GM21529 (cell line): ENCODE measurements at regions not wholly inside any gene's neighbourhood (a gene's known extent, or its start where the extent isn't known, plus 50 kb on each side); places are given as distances from the start of the nearest gene placed in this dataset.

Experiments used
- ATAC-seq: cut with Tn5 transposase; IDR thresholded peaks from one replicate; pipeline ENCODE4 v1.9.1; 2021; ENCODE audit not compliant: unreplicated experiment

GRCh38 chr19:27780367-27781075 is 1432.4 kb downstream of the UQCRFS1 start:
- ATAC-seq = no peak

DNA sequence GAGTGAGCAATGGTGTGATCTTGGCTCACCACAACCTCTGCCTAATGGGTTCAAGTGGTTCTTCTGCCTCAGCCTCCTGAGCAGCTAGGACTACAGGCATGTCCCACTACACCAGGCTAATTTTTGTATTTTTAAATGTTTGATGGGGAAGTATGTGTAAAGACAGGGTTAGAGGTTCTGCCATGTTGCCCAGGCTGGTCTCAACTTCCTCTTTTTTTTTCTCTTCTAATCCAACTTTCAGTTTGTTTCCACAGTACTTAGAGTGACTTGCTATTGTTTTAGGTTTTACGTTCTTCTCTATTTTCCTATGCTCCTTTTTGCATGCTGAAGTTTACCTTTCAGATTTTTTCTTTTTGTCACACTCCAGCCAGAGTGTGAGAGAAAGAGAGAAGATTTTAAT is 1433.0 kb downstream of the UQCRFS1 start:
- no peak for ATAC-seq

GRCh38 chr19:27777726-27778125 is 1435.2 kb downstream of the UQCRFS1 start:
- ATAC-seq = no peak

DNA sequence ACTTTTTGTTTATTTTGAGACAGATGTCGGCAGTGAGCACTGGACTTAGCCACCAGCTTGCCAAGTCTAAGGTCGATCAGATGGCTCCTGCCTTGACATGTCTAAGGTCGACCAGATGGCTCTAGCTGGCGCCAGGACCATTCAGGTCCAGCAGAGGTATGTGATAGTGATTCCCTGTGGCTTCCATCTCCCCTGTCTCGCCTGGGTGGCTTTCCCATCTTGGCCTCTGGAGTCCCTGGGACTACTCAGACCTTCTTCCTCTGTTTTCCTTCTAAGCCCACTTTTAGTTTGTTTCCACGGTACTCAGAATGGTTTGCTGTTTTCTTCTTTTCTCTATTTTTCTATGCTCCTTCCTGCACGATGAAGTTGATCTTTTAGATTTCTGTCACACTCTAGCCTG is 1435.7 kb downstream of the UQCRFS1 start:
- no peak for ATAC-seq

DNA sequence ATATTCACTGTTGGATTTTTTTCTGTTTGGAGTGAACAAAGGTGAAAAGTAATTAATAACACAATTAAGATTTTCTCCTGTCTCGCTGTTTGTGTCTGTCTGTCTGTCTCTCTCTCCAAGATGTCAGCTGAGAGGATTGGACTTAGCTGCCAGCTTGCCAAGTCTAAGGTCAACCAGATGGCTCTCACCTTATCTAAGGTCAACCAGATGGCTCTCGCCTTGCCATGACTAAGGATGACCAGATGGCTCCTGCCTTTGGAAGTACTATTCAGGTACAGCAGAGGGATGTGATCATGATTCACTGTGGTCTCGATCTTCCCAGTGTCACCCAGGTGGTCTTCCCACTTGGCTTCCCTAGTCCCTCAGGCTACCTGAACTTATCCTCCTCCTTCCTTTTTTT is 1436.4 kb downstream of the UQCRFS1 start:
- no peak for ATAC-seq

DNA sequence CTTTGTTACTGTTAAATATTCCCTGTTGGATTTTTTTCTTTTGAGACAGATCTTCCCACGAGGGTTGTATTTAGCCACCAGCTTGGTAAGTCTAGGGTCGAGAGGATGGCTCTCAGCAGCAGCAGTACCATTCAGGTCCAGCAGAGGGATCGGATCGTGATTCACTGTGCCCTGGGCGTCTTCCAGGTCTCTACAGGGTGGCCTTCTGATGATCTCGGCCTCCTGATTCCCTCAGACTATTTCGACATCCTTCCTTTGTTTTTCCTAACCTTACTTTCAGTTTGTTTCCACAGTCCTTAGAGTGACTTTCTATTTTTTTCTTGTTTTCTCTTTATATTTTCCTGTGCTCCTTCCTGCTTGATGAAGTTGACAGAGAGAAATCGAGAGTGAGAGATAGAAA is 1436.9 kb downstream of the UQCRFS1 start:
- no peak for ATAC-seq

DNA sequence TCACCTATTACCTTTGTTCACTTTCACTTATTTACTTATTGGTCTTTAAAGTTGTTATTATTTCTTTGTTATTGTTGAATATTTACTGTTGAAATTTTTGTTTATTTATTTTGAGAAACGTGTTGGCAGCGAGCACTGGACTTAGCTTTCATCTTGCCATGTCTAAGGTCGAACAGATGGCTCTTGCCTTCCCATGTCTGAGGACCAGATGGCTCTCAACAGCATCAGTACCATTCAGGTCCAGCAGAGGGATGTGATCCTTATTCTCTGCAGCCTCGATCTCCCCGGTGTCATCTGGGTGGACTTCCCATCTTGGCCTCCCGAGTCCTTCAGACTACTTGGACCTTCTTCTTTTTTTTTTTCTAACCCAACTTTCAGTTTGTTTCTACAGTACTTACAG is 1437.6 kb downstream of the UQCRFS1 start:
- no peak for ATAC-seq

DNA sequence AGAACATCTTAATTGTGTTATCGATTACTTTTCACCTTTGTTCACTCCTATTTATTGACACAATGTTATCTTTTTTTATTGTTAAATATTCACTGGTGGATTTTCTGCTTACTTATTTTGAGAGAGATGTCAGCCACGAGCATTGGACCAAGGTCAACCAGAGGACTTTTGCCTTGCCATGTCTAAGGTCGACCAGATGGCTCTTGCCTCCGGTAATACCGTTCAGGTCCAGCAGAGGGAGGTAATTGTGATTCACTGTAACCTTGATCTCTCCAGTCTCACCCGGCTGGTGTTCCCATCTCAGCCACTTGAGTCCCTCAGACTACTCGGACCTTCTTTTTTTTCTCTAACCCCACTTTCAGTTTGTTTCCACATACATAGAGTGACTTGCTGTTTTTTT is 1438.1 kb downstream of the UQCRFS1 start:
- no peak for ATAC-seq

DNA sequence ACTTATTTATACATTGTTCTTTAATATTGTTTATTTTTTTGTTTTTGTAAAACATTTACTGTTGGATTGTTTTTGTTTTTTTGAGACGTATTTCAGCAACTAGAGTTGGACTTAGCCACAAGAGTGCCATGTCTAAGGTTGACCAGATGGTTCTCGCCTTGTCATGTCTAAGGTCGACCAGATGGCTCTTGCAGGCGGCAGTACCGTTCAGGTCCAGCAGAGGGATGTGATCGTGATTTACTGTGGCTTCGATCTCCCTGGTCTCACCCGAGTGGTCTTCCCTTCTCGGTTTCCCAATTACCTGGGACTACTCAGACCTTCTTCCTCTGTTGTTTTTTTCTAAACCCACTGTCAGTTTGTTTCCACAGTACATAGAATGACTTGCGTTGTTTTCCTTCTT is 1438.6 kb downstream of the UQCRFS1 start:
- no peak for ATAC-seq

DNA sequence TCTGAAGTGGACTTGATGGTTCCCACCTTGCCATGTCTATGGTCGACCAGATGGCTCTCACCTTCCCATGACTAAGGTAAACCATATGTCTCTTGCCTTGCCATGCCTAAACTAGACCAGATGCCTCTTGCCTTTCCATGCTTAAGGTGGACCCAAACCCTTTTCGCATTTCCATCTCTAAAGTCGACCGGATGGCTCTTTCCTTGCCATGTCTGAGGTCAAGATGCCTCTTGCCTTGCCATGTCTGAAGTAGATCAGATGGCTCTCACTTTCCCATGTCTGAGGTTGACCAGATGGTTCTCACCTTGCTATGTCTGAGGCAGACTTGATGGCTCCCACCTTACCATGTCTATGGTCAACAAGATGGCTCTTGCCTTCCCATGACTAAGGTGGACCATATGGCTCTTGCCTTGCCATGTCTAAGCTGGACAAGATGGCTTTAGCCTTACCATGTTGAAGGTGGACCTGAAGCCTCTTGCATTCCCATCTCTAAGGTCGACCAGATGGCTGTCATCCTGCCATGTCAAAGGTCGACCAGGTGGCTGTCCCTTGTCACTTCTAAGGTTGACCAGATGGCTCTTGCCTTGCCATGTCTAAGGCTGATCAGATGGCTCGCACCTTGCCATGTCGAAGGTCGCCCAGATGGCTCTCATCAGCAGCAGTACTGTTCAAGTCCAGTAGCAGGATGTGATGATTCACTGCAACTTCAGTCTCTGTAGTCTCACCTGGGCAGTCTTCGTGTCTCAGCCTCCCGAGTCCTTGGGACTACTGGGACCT is 1439.4 kb downstream of the UQCRFS1 start:
- no peak for ATAC-seq

DNA sequence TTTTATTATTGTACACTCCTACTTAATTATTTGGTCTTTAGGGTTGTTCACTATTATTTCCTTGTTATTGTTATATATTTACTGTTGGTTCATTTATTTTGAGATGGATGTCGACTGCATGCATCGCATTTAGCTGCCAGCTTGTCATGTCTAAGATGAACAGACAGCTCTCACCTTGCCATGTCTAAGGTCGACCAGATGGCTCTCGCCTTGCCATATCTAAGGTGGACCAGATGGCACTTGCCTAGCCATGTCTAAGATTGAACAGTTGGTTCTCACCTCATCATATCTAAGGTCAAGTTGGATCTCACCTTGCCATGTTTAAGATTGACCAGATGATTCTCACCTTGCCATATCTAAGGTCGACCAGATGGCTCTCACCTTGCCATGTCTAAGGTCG is 1440.9 kb downstream of the UQCRFS1 start:
- ATAC-seq = no peak

DNA sequence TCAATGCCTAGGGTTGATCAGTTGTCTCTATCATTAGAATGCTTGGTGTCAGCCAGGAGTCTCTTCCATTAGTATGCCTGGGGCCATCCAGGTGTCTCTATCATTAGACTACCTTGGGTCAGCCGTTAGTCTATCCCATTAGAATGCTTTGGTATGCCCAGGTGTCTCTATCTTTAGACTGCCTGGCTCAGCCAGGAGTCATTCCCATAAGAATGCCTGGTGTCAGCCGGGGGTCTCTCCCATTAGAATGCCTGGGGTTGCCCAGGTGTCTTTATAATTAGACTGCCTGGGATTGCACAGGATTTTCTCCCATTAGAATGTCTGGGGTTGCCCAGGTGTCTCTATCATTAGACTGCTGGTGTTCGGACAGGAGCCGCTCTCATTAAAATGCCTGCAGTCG is 1442.9 kb downstream of the UQCRFS1 start:
- ATAC-seq = no peak

GRCh38 chr19:27767234-27767633 is 1445.7 kb downstream of the UQCRFS1 start:
- no peak for ATAC-seq

DNA sequence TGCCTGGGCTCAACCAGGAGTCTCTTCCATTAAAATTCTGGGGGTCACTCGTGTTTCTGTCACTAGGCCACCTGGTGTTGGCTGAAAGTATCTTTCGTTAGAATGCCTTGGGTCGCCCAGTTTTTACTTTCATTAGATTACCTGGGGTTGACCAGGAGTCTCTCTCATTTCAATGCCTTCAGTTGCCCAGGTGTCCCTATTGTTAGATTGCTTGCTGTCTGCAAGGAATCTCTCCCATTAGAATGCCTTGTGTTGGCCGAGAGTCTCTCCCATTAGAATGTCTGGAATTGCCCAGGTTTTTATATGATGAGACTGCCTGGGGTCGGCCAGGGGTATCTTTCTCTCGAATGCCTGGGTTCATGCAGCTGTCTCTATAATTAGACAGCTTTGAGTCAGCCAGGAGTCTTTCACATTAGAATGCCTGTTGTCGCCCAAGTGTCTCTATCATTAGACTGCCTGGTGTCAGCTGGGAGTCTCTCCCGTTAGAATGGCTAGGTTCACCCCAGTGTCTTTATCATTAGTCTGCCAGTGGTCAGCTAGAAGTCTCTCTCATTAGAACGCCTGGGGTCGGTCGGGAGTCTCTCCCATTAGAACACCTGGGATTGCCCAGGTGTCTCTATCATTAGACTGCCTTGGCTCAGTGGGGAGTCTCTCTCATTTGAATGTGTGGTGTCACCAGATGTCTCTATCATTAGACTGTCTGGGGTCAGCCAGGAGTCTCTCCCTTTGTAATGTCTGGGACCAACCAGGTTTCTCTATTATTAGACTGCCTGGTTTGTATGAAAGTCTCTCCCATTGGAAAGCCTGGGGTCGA is 1446.8 kb downstream of the UQCRFS1 start:
- no peak for ATAC-seq

DNA sequence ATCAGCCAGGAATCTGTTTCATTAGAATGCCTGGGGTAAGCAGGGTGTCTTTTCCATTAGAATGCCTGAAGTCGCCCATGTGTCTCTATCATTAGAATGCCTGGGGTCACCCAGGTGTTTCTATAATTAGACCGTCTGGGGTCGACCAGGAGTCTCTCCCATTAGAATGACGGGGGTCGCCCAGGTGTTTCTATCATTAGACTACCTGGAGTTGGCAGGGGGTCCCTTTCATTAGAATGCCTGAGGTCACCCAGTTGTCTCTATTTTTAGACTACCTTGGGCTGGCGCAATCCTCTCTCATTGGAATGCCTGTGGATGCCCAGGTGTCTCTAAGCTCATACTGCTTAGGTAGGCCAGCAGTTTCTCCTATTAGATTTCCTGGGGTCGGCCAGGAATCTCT is 1447.6 kb downstream of the UQCRFS1 start:
- no peak for ATAC-seq

DNA sequence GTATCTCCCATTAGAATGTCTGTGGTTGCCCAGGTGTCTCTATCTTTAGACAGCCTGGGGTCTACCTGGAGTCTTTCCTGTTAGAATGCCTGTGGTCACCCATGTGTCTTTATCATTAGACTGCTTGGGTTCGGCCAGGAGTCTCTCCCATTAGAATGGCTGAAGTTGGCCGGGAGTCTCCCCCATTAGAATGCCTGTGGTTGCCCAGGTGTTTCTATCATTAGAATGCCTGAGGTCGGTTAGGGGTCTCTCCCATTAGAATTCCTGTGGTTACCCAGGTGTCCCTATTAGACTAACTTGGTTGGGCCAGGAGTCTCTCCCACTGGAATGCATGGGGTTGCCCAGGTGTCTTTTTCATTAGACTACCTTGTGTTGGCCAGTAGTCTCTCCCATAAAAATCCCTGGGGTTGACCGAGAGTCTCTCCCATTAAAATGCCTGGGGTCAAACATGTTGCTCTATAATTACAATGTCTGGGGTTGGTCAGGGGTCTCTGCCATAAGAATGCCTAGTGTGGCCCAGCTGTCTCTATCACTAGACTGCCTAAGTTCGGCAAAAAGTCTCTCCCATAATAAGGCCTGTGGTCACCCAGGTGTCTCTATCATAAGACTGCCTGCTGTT is 1448.7 kb downstream of the UQCRFS1 start:
- no peak for ATAC-seq

GRCh38 chr19:27762933-27763332 is 1450.0 kb downstream of the UQCRFS1 start:
- ATAC-seq = no peak

- ATAC-seq = no peak
These were observed 1453.1 kb downstream of the UQCRFS1 start for GRCh38 chr19:27759896-27760295.

DNA sequence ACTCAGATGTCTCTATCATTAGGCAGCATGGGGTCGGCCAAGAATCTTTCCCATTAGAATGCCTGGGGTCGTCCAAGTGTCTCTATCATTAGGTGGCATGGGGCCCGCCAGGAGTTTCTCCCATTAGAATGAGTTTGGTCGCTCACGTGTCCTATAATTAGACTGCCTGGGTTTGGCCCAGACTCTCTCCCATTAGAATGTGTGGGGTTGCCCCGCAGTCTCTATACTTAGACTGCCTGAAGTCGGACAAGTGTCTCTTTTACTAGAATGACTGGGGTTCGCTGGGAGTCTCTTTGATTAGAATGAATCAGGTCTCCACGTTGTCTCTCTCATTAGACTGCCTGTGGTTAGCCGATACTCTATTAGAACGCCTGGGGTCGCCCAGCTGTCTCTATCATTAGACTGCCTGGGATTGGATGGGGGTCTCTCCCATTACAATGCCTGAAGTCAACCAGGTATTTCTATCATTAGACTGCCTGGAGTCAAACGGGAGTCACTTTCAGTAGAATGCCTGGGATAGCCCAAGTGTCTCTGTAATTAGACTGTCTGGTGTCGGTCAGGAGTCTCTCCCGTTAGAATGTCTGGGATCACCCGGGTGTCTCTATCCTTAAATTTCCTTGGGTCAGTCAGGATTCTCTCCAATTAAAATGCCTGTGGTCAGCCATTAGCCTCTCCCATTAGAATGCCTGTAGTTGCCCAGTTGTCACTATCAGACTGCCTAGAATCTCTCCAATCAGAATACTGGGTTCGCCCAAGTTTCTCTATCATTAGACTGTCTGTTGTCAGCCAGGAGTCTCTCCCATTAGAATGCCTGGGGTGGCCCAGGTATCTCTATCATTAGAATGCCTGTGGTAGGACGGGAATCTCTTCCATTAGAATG is 1454.1 kb downstream of the UQCRFS1 start:
- ATAC-seq = no peak

GRCh38 chr19:27754700-27755099 is 1458.3 kb downstream of the UQCRFS1 start:
- ATAC-seq = no peak
